ENCODE measurements at regions not wholly inside any gene's neighbourhood (a gene's known extent, or its start where the extent isn't known, plus 50 kb on each side); places are given as distances from the start of the nearest gene placed in this dataset.
"Not testable (repeated sequence)": the region's sequence is repeated elsewhere in the genome, so short reads cannot be mapped to it uniquely, and the experiment has no call there.

DNA sequence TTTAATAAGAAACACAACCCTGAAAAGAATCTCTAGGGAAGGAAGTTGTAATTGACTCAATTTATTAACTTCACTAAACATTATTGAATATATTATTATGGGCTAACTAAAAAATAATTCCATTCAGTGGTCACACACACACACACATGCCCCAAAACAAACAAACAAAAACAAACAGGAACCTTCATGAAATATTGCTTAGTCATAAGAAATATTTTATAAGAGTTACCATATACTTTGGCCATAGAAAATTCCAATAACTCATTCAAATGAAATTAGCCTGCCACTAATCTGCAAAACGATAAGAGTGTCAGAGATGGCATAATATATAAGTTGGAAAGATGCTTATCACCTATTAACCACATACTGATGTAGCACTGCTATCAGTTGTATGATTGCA, 268.4 kb upstream of the AMIGO2 start:
- Histone ChIP-seq H3K4me1 (no peaks in the 10 kb centered on the region), H3K27ac (no peak overlapping the region), H3K9me3 (no peaks in the 10 kb centered on the region), H3K4me3 (no peak overlapping the region), H3K27me3 (no peaks in the 10 kb centered on the region), H3K36me3 (no peaks in the 10 kb centered on the region)
- DNase-seq (ENCODE audit: low spot score in 2 of 2) = no peak
- intact Hi-C loops (cut with DNase I) = no loop called here
- TF ChIP-seq, protein P1, sequence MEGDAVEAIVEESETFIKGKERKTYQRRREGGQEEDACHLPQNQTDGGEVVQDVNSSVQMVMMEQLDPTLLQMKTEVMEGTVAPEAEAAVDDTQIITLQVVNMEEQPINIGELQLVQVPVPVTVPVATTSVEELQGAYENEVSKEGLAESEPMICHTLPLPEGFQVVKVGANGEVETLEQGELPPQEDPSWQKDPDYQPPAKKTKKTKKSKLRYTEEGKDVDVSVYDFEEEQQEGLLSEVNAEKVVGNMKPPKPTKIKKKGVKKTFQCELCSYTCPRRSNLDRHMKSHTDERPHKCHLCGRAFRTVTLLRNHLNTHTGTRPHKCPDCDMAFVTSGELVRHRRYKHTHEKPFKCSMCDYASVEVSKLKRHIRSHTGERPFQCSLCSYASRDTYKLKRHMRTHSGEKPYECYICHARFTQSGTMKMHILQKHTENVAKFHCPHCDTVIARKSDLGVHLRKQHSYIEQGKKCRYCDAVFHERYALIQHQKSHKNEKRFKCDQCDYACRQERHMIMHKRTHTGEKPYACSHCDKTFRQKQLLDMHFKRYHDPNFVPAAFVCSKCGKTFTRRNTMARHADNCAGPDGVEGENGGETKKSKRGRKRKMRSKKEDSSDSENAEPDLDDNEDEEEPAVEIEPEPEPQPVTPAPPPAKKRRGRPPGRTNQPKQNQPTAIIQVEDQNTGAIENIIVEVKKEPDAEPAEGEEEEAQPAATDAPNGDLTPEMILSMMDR (IDR thresholded peaks at IDR 0.05) = no peak

DNA sequence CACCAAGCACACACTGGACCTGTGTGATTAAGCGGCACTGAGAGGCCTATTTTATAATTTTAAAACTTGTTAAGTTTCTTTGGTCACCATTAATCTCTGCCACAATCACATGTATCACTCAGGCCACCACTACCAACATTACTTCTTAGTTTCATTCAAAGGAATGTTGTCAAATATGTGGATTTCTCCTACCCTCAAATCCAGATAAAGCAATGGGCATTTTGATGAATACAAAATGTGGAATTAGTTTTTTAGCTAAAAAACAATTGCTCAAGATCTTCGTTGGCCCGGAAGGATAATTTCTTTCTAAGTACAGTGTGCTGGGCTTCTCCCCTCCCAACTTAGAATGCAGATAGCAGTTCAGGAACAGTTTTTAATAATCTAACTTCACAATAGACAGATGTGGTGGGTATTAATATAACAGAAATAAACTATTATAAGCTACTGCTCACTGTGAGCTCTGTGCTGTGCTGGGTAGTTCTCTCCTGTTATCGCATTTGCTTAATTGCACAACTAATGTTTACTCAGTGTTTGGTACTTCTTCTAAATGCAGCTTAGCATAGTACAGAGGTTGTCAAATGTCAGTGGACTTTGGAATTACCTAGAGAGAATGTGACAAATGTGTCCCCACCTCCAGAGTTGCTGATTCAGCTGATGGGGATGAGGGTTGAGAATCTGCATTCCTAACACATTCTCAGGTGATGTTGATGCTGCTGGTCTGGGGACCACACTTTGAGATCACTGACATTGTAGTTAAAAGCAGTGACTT, 266.7 kb upstream of the AMIGO2 start:
- no peaks in the 10 kb centered on the region for H3K27me3 ChIP-seq
- DNase-seq (ENCODE audit: low spot score in 2 of 2) = no peak
- TF ChIP-seq, protein P1 (IDR thresholded peaks at IDR 0.05) = no peak
- H3K4me1 ChIP-seq = no peaks in the 10 kb centered on the region
- H3K36me3 ChIP-seq = no peaks in the 10 kb centered on the region
- no peak overlapping the region for H3K27ac ChIP-seq
- H3K4me3 ChIP-seq = no peak overlapping the region
- intact Hi-C loops (cut with DNase I) = no loop called here
- H3K9me3 ChIP-seq = no peaks in the 10 kb centered on the region

DNA sequence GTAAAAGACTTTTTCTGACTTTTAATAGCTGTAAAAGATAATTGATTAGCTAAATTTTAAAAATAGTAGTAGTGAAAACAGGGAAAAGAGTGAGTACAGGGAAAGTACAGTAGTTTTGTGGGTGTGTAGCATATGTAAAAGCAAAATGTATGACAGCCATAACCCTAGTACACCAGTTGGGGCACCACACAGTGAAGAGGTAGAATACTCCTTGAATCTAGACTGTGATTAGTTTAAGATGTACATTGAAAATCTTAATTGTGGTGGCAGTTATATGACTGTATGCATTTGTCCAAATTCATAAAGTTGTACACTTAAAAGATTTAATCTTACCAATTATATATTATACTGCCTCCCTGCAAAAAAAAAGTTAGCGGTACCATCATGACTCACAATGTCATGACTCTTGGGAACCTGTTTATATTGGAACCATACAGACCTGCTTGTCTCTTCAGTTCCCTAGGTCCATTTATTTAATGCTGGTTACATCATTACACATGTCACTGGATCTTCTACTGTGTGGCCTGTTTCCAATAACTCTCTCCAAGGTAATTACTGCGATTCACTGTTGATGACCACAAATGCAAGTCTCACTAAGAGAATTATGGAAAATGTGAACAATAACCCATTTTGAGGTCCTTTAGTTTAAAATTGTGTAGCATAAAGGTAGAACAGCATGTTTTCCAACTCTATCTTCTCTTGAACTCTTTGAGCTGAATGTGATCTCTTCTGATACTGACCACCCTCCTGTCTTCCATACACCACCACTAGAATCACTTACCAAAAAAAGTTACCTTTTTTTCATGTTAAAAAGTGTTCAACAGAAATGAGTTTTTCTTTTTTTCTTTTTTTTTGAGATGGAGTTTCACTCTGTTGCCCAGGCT, 264.2 kb upstream of the AMIGO2 start:
- Histone ChIP-seq H3K4me1 (no peaks in the 10 kb centered on the region), H3K36me3 (no peaks in the 10 kb centered on the region), H3K4me3 (no peak overlapping the region), H3K9me3 (no peaks in the 10 kb centered on the region), H3K27ac (no peak overlapping the region), H3K27me3 (no peaks in the 10 kb centered on the region)
- no peak for DNase-seq (ENCODE audit: low spot score in 2 of 2)
- TF ChIP-seq, protein P1 (IDR thresholded peaks at IDR 0.05) = no peak
- intact Hi-C loops (cut with DNase I) = no loop called here

- no peaks in the 10 kb centered on the region for H3K36me3 ChIP-seq
- H3K27me3 ChIP-seq = no peaks in the 10 kb centered on the region
- H3K4me1 ChIP-seq = no peaks in the 10 kb centered on the region
- H3K4me3 ChIP-seq = no peak overlapping the region
- H3K9me3 ChIP-seq = no peaks in the 10 kb centered on the region
- no peak for DNase-seq (ENCODE audit: low spot score in 2 of 2)
- TF ChIP-seq, protein P1 (IDR thresholded peaks at IDR 0.05) = no peak
- intact Hi-C loops (cut with DNase I) = no loop called here
- H3K27ac ChIP-seq = no peak overlapping the region
Observed at GRCh38 chr12:47340411-47341015, 260.8 kb upstream of the AMIGO2 start.

- Histone ChIP-seq H3K4me1 (no peaks in the 10 kb centered on the region), H3K27ac (no peak overlapping the region), H3K27me3 (no peaks in the 10 kb centered on the region), H3K4me3 (no peak overlapping the region), H3K9me3 (no peaks in the 10 kb centered on the region), H3K36me3 (no peaks in the 10 kb centered on the region)
- intact Hi-C loops (cut with DNase I) = no loop called here
- TF ChIP-seq, protein P1 (IDR thresholded peaks at IDR 0.05) = no peak
- no peak for DNase-seq (ENCODE audit: low spot score in 2 of 2)
Observed at GRCh38 chr12:47337581-47337980, 257.8 kb upstream of the AMIGO2 start.

DNA sequence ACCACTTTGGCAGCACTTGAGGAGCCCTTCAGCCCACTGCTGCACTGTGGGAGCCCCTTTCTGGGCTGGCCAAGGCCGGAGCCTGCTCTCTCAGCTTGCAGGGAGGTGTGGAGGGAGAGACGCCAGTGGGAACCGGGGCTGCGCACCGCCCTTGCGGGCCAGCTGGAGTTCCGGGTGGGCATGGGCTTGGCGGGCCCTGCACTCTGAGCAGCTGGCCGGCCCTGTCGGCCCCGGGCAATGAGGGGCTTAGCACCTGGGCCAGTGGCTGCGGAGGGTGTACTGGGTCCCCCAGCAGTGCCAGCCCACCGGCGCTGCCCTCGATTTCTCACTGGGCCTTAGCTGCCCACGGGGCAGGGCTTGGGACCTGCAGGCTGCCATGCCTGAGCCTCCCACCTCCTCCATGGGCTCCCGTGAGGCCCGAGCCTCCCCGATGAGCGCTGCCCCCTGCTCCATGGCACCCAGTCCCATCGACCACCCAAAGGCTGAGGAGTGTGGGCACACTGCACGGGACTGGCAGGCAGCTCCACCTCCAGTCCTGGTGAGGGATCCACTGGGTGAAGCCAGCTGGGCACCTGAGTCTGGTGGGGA, 253.6 kb upstream of the AMIGO2 start:
- DNase-seq (ENCODE audit: low spot score in 2 of 2); H3K36me3 ChIP-seq; H3K4me1 ChIP-seq; H3K27me3 ChIP-seq; H3K4me3 ChIP-seq; H3K27ac ChIP-seq; intact Hi-C loops (cut with DNase I); H3K9me3 ChIP-seq: not testable (repeated sequence)

All from ascending aorta (tissue), 2 donors.